ENCODE measurements at regions not wholly inside any gene's neighbourhood (a gene's known extent, or its start where the extent isn't known, plus 50 kb on each side); places are given as distances from the start of the nearest gene placed in this dataset.

DNA sequence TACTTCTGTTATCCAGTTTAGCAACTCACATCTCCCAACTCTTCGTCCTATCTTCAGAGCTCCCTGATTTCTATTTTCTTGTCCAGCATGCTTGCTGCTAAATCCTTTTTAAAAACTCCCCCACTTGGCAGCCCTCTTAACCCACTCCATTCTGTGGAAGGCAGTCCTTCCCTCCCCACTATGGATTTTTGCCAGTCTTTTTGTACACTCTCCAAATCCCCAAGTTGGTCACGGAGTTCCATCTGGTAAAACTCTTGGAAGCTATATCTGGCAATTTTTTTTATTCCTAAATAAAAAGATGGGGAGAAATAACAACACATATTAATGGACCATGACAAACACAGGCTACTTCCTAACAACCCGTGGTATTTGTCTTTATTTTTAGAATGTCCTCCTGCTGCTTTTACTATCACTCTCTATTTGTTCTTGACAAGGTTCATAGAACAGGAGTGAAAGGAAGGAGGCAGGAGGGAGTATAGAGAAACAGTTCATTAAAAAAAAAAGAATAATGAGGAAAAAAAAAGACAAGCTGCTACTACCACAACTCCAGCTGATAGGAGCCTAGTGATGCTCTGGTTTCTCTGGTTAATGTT, 120.0 kb upstream of the THSD7B start:
- TF ChIP-seq, protein P1, sequence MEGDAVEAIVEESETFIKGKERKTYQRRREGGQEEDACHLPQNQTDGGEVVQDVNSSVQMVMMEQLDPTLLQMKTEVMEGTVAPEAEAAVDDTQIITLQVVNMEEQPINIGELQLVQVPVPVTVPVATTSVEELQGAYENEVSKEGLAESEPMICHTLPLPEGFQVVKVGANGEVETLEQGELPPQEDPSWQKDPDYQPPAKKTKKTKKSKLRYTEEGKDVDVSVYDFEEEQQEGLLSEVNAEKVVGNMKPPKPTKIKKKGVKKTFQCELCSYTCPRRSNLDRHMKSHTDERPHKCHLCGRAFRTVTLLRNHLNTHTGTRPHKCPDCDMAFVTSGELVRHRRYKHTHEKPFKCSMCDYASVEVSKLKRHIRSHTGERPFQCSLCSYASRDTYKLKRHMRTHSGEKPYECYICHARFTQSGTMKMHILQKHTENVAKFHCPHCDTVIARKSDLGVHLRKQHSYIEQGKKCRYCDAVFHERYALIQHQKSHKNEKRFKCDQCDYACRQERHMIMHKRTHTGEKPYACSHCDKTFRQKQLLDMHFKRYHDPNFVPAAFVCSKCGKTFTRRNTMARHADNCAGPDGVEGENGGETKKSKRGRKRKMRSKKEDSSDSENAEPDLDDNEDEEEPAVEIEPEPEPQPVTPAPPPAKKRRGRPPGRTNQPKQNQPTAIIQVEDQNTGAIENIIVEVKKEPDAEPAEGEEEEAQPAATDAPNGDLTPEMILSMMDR (conservative IDR thresholded peaks at IDR 0.05): no peak
- TF ChIP-seq EZH2 (IDR thresholded peaks at IDR 0.05; ENCODE audit: low read depth): no peak
